ENCODE measurements at regions not wholly inside any gene's neighbourhood (a gene's known extent, or its start where the extent isn't known, plus 50 kb on each side); places are given as distances from the start of the nearest gene placed in this dataset.

- DNase-seq = no peak
Measured at GRCh38 chr20:6611911-6612605, 155.4 kb upstream of the BMP2 start.

- DNase-seq = no peak
Measured at GRCh38 chr20:6606651-6607050, 160.8 kb upstream of the BMP2 start.

DNA sequence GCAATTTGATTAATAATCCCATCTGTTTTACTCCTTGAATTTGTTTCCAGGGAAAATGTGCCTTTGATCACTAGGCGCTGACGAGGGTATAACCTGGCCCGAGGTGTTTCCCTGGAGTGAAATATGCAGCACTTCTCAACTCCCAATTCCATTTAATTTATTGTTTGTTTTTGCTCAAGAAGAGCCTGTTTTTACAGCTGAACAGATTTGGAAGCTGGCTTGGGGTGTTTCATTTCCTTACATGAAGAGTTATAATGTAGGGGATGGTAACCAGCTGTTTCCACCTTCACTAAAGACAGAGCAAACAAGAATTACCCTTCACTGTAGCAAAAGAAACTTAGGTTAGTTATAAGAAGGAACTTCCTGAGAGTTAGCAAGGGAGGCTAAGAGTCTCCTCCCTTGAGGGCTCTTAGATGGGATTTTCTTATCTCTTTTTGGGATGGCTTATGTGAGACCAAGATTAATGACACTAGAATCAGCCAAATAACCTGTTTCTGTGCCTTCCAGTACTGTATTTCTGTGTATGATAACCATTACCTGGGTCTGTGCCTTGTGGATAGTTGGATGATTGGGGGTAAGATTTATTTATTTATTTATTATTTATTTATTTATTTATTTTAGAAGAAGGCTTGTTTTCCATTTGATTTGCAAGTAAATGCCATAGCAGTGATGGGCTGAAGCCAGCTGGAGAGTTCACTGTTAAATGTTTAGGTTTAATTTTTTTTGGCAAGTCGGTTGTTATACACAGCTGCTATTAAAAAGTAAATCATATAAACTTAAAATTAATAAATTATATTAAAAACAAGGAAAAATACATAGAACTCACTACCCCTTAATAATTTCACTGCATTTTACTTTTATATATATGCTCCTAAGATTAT is 162.2 kb upstream of the BMP2 start:
- no peak for DNase-seq

- DNase-seq = no peak
Measured at GRCh38 chr20:6604179-6604578, 163.3 kb upstream of the BMP2 start.

- no peak for DNase-seq
Measured at GRCh38 chr20:6599876-6600735, 167.4 kb upstream of the BMP2 start.

DNA sequence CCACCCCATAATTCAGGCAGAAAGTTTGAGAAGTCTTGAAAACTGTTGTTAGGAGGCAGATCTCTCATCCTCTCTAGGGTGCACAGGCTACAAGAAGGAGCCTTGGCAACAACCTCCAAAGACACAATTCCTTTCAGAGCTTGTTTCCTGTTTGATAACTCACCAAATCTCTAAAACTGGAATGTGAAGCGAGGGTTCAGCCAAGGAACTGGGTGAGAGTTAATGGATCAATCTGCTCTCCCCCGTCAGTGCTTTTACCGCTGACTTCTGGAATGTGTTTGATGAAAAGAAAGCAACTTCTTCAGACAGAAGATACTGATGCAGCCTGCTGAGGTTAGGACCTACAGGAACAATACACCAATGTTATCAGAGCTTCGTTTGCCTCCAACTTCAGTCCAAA is 171.8 kb upstream of the BMP2 start:
- no peak for DNase-seq

DNA sequence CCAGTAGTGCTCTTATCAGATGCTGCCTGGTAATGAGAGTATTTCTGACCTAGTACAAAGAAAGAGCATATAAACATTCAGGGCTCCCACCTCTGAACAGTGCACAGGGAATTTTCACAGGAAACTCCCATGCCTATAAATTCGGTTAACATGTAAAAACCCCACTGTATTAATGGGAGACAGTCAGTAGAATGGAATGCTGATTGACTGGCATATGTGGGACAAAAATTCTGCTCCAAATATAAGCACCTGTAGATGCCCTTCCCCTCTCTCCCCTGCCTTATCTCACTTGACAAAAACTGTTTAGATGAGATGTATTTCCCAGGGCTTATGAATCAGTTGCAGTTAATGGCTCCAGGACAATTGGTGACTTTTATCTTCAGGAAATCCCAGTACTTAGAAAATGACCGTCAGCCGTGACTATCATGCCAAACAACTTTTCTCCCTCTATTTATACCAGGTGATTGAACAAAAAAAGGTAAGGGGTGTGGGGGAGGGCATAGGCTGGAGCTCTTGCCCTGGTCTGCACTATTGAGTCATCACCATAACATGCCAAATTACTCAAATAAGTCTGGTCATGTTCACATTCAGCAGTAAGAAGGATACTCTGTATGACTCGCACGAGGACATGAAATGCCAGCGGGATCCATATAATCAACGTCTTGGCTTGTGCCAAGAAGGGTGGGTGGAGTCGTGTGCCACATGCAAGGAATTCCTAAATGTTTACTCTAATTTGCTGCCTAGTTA is 176.4 kb upstream of the BMP2 start:
- DNase-seq = no peak

DNA sequence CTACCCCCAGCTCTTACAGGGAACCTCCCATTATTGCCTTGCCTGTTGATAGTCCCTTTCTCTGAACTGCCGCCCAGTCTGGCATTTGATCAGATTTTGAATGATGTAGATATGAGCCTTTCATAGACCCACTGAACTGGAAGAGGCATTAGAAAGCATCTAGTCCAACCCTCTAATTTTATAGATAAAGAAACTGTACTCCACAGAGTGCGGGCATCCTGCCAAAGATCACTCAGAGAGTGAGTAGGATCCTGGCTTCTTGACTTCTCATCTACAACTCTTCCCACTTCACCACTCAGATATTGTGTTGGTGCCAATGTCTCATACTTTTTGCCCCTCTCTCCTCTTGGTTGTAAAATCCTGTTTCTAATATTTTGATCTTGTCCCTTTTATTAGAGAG is 179.2 kb upstream of the BMP2 start:
- DNase-seq = peak; percentile 69

DNA sequence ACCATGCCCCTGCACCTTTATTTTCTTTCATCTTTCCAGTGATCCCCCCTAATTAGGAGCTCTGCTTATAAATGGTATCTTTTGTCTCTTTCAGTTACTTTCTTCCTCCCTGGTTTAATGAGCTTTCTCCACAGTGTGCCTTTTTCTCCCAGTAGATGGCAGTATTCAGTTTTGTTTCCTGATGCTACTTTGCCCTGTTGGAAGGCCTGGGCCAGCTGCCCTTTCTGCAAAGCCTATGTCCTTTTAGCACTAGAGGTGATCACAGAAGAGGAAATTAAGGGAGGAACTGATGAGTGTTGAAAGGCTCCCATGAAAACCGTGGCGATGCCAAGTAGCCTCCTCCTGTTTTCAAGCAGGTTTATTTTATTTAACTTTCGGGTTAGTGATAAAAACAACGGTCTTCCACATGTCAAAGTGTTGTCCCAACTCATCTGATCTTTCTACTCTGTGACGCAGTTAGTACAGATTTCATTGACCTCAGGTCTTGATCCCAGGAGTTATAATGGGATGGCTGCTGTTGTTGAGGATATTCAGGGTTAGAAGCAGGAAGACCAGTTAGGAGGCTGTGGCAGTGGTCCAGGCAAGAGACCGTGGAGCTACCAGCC is 184.2 kb upstream of the BMP2 start:
- peak; percentile 15 for DNase-seq

DNA sequence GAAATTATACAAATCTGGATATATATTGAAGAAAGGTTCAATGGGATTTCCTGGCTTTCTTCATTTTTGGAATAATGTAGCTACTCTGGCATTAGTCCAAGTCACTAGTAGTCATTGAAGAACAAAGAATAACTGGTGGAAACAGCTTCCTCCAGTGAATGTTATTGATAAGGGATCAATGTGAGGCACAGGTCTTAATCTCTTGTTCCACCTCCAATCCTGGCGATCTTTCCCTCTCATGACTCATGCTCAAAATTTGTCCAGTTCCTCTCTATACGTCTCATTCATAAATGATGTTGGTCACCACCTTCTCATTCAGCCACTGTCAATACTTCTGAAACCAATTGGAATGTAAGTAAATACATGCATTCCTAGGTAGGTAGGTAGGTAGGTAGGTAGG is 185.0 kb upstream of the BMP2 start:
- DNase-seq = no peak

DNA sequence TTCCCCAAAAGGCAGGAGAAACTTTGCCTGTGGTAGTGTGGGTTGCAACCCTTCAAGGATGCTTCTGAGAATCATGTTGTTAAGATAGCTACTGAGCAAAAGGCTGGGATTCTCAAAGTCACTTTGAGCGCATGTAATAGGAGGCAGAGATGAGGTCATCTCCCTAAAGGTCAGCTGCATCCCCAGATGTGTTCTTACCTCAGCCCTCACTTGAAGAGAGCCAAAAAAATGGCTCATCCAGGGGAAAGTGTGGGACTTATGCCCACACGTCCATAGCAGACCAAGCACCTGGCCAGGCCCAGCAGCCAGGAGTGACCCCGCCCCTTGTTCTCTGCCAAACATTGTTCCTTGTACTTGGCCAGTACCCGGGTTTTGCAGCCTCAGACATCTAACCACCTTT is 187.0 kb upstream of the BMP2 start:
- DNase-seq = no peak

GRCh38 chr20:6579824-6580223 is 187.7 kb upstream of the BMP2 start:
- no peak for DNase-seq

GRCh38 chr20:6579417-6579816 is 188.1 kb upstream of the BMP2 start:
- DNase-seq = no peak

DNA sequence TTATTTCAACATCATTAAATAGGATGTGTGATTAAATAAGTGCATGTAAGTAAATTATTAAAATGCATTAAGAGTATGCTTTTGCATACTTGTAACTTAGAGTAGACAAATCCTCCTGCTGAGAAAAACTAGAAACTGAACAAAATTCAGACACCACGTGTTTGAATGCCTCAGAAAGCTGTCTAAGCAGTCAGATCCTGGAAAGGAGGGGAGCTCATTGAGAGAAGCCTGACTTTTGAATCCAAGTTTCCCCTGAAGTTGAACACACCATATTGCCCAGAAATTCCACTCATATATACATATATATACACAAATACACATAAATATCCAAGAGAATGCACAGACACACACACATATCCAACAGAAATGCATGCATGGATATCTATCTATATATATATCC is 190.0 kb upstream of the BMP2 start:
- DNase-seq = no peak

DNA sequence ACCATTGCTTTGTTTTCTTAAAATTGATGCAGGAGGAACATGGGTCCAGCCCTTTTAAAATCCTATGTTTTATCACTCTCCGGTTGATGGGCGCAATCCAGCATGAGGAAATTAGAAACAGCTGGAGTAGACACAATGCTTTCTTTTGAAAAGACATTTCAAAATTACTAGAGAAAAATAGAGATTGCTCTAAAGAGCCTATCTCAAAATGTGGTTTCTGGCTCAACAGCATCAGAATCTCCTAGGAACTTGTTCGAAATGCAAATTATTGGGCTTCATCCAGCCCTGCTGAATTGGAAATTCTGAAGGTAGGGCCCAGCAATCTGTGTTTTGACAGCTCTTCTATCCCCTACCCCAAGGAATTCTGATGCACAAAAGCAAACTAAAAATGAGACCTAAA is 190.8 kb upstream of the BMP2 start:
- DNase-seq = no peak

DNA sequence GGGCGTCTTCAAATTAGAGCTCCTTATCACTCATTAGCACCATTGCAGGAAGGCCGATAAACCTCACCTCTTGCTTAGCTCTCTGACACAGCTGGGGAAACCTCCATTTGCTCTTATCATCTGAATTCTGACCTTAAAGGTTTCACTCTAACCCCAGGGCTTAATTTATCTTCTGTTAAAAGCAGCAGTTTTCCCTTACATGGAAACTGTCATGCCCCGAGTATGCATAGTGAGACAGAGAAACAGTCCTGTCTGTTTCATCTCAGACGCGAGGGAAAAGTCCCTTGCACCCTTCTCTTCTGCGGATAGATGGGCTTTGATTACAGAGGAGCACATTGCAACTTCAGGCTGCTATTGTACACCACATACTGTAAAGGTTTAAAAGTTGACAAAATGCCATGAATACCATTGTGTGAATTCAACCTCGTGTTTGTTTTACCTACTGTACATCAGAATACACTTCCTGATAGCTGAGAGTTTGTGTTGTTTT is 191.5 kb upstream of the BMP2 start:
- no peak for DNase-seq

GRCh38 chr20:6566821-6567220 is 200.7 kb upstream of the BMP2 start:
- no peak for DNase-seq

- DNase-seq = no peak
Measured at GRCh38 chr20:6562111-6562510, 205.4 kb upstream of the BMP2 start.

DNA sequence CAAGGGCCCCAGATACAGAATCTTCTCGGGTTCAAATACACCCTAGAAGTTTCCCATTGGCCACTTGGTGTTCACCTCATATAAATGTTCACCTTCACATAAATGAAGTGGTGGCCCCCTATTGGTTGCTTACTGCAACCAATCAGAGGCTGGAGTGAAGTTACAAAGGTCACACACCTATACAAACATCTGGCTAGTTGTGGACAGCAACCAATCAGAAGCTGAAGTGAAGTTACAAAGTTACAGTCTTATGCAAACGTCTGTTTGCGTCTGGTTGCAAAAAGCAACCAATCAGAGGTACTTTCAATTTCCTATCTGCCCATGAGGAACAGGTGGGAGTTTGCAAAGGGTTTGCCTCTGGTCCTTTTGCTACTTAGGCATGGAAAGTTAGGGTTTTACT is 206.5 kb upstream of the BMP2 start:
- DNase-seq = no peak

- DNase-seq = no peak
Measured at GRCh38 chr20:6559791-6560190, 207.7 kb upstream of the BMP2 start.

DNA sequence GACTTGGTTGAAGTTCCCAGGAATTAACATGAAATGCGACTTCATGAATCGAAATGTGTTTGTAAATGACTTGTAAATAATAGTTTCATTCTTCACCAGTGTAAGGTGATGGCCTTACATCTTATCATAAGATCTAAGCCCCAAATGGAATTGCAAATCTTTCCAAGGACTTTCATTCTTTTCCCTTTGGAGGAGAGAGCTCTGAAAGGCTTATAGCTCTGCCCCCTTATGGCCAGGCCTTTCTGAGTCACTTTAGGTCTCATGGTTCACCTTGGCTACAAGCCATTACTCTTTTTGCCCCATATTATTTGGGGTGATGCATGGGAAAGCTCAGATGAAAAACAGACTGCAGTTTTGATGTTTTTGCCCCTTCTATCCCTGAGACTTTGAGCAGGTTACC is 209.1 kb upstream of the BMP2 start:
- no peak for DNase-seq

Data from DMS79 treated with DMSO at 0.1 percent for 48 hours (cell line).